ENCODE measurements at regions not wholly inside any gene's neighbourhood (a gene's known extent, or its start where the extent isn't known, plus 50 kb on each side); places are given as distances from the start of the nearest gene placed in this dataset.

DNA sequence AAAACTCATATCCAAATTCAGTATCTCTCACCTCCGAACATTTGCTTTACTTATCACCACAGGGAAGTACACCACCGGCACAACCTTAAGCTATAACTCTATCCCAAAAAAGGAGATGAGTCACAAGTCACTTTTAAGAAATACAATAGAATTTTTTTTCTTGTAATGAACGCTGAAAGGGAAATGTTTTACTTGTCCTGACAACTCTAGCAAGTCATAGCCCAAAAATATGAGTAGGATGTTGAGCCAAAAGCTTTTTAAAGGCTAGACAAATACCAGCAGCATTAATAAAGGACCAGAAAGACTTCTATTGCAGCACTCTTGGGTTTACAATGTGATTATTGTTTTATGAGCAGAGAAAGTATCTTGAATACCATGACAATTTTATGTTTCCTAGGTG is 147.3 kb upstream of the FST start:
- DNase-seq (ENCODE audit: extremely low spot score): no peak
- 31% methylated on average over 3 of the region's 3 CpGs for WGBS
- no peak overlapping the region for H3K27ac ChIP-seq (ENCODE audit: low read depth)
- no peak overlapping the region for H3K4me3 ChIP-seq (ENCODE audit: low read depth, low read length)
- no peaks in the 10 kb centered on the region for H3K36me3 ChIP-seq (ENCODE audit: insufficient read depth)
- no peaks in the 10 kb centered on the region for H3K4me1 ChIP-seq (ENCODE audit: insufficient read depth)

DNA sequence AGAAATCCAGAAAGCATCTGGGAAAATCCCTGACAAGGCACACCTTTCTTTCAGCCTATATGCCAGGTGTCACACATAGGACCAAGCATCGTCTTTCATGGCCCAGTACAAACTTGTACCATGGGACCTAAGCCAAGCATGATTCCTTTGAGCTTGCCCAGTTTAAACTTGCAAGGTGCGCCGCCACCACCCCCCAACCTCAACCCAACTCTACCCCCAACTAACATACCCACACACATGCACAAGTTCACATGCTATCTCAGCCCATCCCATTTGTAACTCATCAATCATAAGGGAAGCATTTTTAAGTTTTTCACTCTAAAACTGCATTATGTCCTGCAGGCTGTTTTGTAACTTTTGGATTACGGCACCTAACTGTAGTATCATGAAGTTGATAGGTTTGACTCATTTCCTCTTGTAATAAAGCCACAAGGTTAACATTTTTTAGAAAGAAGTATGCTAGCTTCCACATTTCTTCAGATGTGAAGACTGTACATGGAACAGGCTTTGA is 145.9 kb upstream of the FST start:
- Histone ChIP-seq H3K4me3 (ENCODE audit: low read depth, low read length) (no peak overlapping the region), H3K4me1 (ENCODE audit: insufficient read depth) (no peaks in the 10 kb centered on the region), H3K36me3 (ENCODE audit: insufficient read depth) (no peaks in the 10 kb centered on the region), H3K27ac (ENCODE audit: low read depth) (no peak overlapping the region)
- 90% methylated on average over 4 of the region's 4 CpGs for WGBS
- no peak for DNase-seq (ENCODE audit: extremely low spot score)

GRCh38 chr5:53335115-53335514 is 145.3 kb upstream of the FST start:
- Histone ChIP-seq H3K27ac (ENCODE audit: low read depth) (no peak overlapping the region), H3K4me1 (ENCODE audit: insufficient read depth) (no peaks in the 10 kb centered on the region), H3K36me3 (ENCODE audit: insufficient read depth) (no peaks in the 10 kb centered on the region), H3K4me3 (ENCODE audit: low read depth, low read length) (no peak overlapping the region)
- no peak for DNase-seq (ENCODE audit: extremely low spot score)
- 94% methylated on average over 2 of the region's 2 CpGs for WGBS

DNA sequence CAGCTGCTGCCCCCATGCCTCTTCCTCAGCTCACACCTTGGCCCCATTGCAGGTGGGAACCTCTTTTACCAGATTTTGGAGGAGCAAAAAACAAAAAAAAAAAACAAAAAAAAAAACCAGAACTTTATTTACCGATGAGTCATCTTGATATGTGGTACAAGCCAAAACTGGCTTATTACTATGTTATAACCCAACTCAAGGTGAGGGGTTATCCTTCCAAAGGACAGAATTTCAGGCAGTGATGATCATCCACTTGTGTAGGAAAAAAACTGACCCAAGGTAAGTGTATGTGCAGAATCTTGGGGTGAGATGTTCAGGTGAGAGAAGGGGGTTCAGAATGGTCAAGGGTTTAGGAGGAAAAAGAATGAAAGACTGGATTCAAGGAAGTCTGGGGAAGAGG is 142.6 kb upstream of the FST start:
- Histone ChIP-seq H3K4me1 (ENCODE audit: insufficient read depth) (no peaks in the 10 kb centered on the region), H3K27ac (ENCODE audit: low read depth) (no peak overlapping the region), H3K4me3 (ENCODE audit: low read depth, low read length) (no peak overlapping the region), H3K36me3 (ENCODE audit: insufficient read depth) (no peaks in the 10 kb centered on the region)
- 88% methylated on average over 1 of the region's 1 CpG for WGBS
- DNase-seq (ENCODE audit: extremely low spot score): no peak

DNA sequence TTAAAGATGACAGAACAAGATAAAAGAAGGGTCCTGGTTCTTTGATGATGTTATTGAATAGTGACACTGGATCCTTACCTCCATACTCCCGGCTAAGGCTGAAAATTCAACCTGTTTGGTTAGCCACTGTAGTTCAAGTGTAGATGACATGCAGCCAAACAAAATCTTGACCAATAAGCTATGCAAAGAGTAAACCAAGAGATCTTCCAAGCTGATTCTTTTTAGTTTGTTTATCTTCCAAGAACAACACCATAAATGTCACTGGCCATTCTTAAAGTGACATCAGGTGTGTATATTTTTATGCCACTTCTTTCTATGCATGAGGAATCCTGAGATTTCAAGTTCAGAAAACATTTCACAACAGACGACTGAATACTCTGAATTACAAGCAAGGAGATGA is 141.5 kb upstream of the FST start:
- Histone ChIP-seq H3K36me3 (ENCODE audit: insufficient read depth) (no peaks in the 10 kb centered on the region), H3K27ac (ENCODE audit: low read depth) (no peak overlapping the region), H3K4me3 (ENCODE audit: low read depth, low read length) (no peak overlapping the region), H3K4me1 (ENCODE audit: insufficient read depth) (no peaks in the 10 kb centered on the region)
- no peak for DNase-seq (ENCODE audit: extremely low spot score)
- WGBS: 80% methylated on average over 2 of the region's 2 CpGs

GRCh38 chr5:53339962-53340540 is 140.4 kb upstream of the FST start:
- H3K36me3 ChIP-seq (ENCODE audit: insufficient read depth): no peaks in the 10 kb centered on the region
- H3K4me3 ChIP-seq (ENCODE audit: low read depth, low read length): no peak overlapping the region
- DNase-seq (ENCODE audit: extremely low spot score): no peak
- H3K27ac ChIP-seq (ENCODE audit: low read depth): no peak overlapping the region
- 36% methylated on average over 2 of the region's 2 CpGs for WGBS
- H3K4me1 ChIP-seq (ENCODE audit: insufficient read depth): no peaks in the 10 kb centered on the region

- DNase-seq (ENCODE audit: extremely low spot score): no peak
- Histone ChIP-seq H3K4me3 (ENCODE audit: low read depth, low read length) (no peak overlapping the region), H3K27ac (ENCODE audit: low read depth) (no peak overlapping the region), H3K4me1 (ENCODE audit: insufficient read depth) (no peaks in the 10 kb centered on the region), H3K36me3 (ENCODE audit: insufficient read depth) (no peaks in the 10 kb centered on the region)
- whole genome bisulfite sequencing: 94% methylated on average over 3 of the region's 3 CpGs
Observed at GRCh38 chr5:53340956-53341750, 139.3 kb upstream of the FST start.

GRCh38 chr5:53342236-53342635 is 138.2 kb upstream of the FST start:
- Histone ChIP-seq H3K36me3 (ENCODE audit: insufficient read depth) (no peaks in the 10 kb centered on the region), H3K4me1 (ENCODE audit: insufficient read depth) (no peaks in the 10 kb centered on the region), H3K4me3 (ENCODE audit: low read depth, low read length) (no peak overlapping the region), H3K27ac (ENCODE audit: low read depth) (no peak overlapping the region)
- no peak for DNase-seq (ENCODE audit: extremely low spot score)

GRCh38 chr5:53343187-53343586 is 137.2 kb upstream of the FST start:
- Histone ChIP-seq H3K27ac (ENCODE audit: low read depth) (no peak overlapping the region), H3K4me3 (ENCODE audit: low read depth, low read length) (no peak overlapping the region), H3K36me3 (ENCODE audit: insufficient read depth) (no peaks in the 10 kb centered on the region), H3K4me1 (ENCODE audit: insufficient read depth) (no peaks in the 10 kb centered on the region)
- DNase-seq (ENCODE audit: extremely low spot score): no peak
- 52% methylated on average over 2 of the region's 2 CpGs for WGBS

- Histone ChIP-seq H3K4me3 (ENCODE audit: low read depth, low read length) (no peak overlapping the region), H3K4me1 (ENCODE audit: insufficient read depth) (no peaks in the 10 kb centered on the region), H3K36me3 (ENCODE audit: insufficient read depth) (no peaks in the 10 kb centered on the region), H3K27ac (ENCODE audit: low read depth) (no peak overlapping the region)
- DNase-seq (ENCODE audit: extremely low spot score): no peak
- 45% methylated on average over 5 of the region's 5 CpGs for WGBS
Observed at GRCh38 chr5:53350368-53350767, 130.1 kb upstream of the FST start.

- no peak overlapping the region for H3K4me3 ChIP-seq (ENCODE audit: low read depth, low read length)
- no peaks in the 10 kb centered on the region for H3K36me3 ChIP-seq (ENCODE audit: insufficient read depth)
- 93% methylated on average over 4 of the region's 4 CpGs for WGBS
- DNase-seq (ENCODE audit: extremely low spot score): no peak
- H3K27ac ChIP-seq (ENCODE audit: low read depth): no peak overlapping the region
- H3K4me1 ChIP-seq (ENCODE audit: insufficient read depth): no peaks in the 10 kb centered on the region
Observed at GRCh38 chr5:53350991-53351770, 129.2 kb upstream of the FST start.

GRCh38 chr5:53355316-53355715 is 125.1 kb upstream of the FST start:
- WGBS: 47% methylated on average over 5 of the region's 5 CpGs

DNA sequence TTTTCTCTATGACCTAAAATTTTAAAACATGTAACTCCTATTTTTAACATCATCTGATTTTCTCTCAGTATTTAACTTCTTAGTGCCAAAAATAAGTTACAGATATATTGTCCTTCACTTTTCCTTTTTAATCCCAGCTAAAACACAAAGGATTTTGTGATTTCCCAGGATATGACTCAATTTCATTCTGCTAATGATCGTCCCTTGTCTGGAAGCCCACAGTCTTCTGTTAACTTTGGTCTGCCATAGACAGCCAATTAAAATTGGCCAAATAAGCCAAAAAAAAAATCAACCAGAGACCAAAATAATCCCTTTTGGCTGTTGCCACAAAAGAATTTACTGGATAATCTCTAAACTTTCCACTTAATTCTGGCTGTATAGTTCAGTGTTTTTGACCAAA is 124.5 kb upstream of the FST start:
- H3K27ac ChIP-seq (ENCODE audit: low read depth): no peak overlapping the region
- no peak overlapping the region for H3K4me3 ChIP-seq (ENCODE audit: low read depth, low read length)
- WGBS: 54% methylated on average over 1 of the region's 1 CpG
- no peaks in the 10 kb centered on the region for H3K36me3 ChIP-seq (ENCODE audit: insufficient read depth)
- no peak for DNase-seq (ENCODE audit: extremely low spot score)
- H3K4me1 ChIP-seq (ENCODE audit: insufficient read depth): no peaks in the 10 kb centered on the region

More at GRCh38 chr5:53355316-53355715, 125.1 kb upstream of the FST start:
- Histone ChIP-seq H3K27ac (ENCODE audit: low read depth) (no peak overlapping the region), H3K36me3 (ENCODE audit: insufficient read depth) (no peaks in the 10 kb centered on the region), H3K4me3 (ENCODE audit: low read depth, low read length) (no peak overlapping the region), H3K4me1 (ENCODE audit: insufficient read depth) (no peaks in the 10 kb centered on the region)
- no peak for DNase-seq (ENCODE audit: extremely low spot score)

DNA sequence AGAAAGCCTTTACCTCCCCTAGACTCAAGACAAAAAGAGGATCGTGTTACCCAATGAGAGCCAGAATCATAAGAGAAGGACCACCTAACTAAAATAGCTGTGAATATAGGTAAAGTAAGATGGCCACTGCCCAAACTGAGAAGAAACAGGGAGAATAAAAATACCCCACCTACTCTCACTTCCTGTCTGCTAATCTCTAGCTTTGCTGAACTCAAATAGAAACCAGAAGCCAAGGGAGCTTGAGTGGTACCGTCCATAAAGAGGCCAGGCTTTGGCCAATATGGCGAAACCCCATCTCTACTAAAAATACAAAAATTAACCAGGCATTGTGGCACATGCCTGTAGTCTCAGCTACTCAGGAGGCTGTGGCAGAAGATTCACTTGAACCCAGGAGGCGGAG is 123.0 kb upstream of the FST start:
- Histone ChIP-seq H3K36me3 (ENCODE audit: insufficient read depth) (no peaks in the 10 kb centered on the region), H3K4me1 (ENCODE audit: insufficient read depth) (no peaks in the 10 kb centered on the region), H3K4me3 (ENCODE audit: low read depth, low read length) (no peak overlapping the region), H3K27ac (ENCODE audit: low read depth) (no peak overlapping the region)
- no peak for DNase-seq (ENCODE audit: extremely low spot score)
- 94% methylated on average over 4 of the region's 4 CpGs for WGBS

All from urinary bladder (tissue), 3 donors.